Tibial nerve (tissue), 3 donors: ENCODE measurements at regions not wholly inside any gene's neighbourhood (a gene's known extent, or its start where the extent isn't known, plus 50 kb on each side); places are given as distances from the start of the nearest gene placed in this dataset.

Source experiments
- POLR2A ChIP-seq, 2 donors: fragments of 450-650 bp; IDR thresholded peaks; one replicate each; pipeline ENCODE4 v1.6.1; 2017; ENCODE audit warnings: antibody characterized with exemption in 2 of 2, mild to moderate bottlenecking in 2 of 2, moderate library complexity in 2 of 2
- TF ChIP-seq, protein P1 (sequence below), 5 experiments: fragments of 200-600 bp in 3 of 5; fragments of 450-650 bp in 2 of 5; sonication (generic) in 3 of 5; IDR thresholded peaks; one replicate each; pipeline ENCODE4 v1.5.1; 2016 to 2019; ENCODE audit warnings: antibody characterized with exemption in 5 of 5, mild to moderate bottlenecking in 3 of 5, moderate library complexity in 2 of 5

- TF ChIP-seq, protein P1, sequence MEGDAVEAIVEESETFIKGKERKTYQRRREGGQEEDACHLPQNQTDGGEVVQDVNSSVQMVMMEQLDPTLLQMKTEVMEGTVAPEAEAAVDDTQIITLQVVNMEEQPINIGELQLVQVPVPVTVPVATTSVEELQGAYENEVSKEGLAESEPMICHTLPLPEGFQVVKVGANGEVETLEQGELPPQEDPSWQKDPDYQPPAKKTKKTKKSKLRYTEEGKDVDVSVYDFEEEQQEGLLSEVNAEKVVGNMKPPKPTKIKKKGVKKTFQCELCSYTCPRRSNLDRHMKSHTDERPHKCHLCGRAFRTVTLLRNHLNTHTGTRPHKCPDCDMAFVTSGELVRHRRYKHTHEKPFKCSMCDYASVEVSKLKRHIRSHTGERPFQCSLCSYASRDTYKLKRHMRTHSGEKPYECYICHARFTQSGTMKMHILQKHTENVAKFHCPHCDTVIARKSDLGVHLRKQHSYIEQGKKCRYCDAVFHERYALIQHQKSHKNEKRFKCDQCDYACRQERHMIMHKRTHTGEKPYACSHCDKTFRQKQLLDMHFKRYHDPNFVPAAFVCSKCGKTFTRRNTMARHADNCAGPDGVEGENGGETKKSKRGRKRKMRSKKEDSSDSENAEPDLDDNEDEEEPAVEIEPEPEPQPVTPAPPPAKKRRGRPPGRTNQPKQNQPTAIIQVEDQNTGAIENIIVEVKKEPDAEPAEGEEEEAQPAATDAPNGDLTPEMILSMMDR (IDR thresholded peaks at IDR 0.05): no peak
- no peak for TF ChIP-seq POLR2A (IDR thresholded peaks at IDR 0.05)
Observed at GRCh38 chr5:57532513-57533497, 50.2 kb upstream of the ACTBL2 start.
